IPS-NIHi7 (cell line): ENCODE measurements at regions not wholly inside any gene's neighbourhood (a gene's known extent, or its start where the extent isn't known, plus 50 kb on each side); places are given as distances from the start of the nearest gene placed in this dataset.
"Not testable (repeated sequence)": the region's sequence is repeated elsewhere in the genome, so short reads cannot be mapped to it uniquely, and the experiment has no call there.

ENCODE experiments used
- DNase-seq: peaks from one replicate; pipeline ENCODE4 v3.0.0; 2012; ENCODE audit warnings: mixed read lengths; ENCODE audit errors: extremely low spot score

- DNase-seq = no peak
These were observed 138.9 kb upstream of the ITM2A start for GRCh38 chrX:79506001-79506400.

GRCh38 chrX:79482686-79483085 lies 115.6 kb upstream of the ITM2A start:
- no peak for DNase-seq

- no peak for DNase-seq
These were observed 110.6 kb upstream of the ITM2A start for GRCh38 chrX:79477691-79478090.

GRCh38 chrX:79466636-79467035 lies 99.5 kb upstream of the ITM2A start:
- no peak for DNase-seq

GRCh38 chrX:79462458-79462857 lies 95.3 kb upstream of the ITM2A start:
- DNase-seq = no peak

GRCh38 chrX:79456593-79456992 lies 89.5 kb upstream of the ITM2A start:
- DNase-seq = not testable (repeated sequence)

GRCh38 chrX:79452881-79453280 lies 85.7 kb upstream of the ITM2A start:
- no peak for DNase-seq

- DNase-seq = no peak
These were observed 77.6 kb upstream of the ITM2A start for GRCh38 chrX:79444694-79445210.

GRCh38 chrX:79443121-79443520 lies 76.0 kb upstream of the ITM2A start:
- no peak for DNase-seq

- no peak for DNase-seq
These were observed 73.2 kb upstream of the ITM2A start for GRCh38 chrX:79440336-79440735.
